Uterus (tissue), 2 donors: ENCODE measurements at regions not wholly inside any gene's neighbourhood (a gene's known extent, or its start where the extent isn't known, plus 50 kb on each side); places are given as distances from the start of the nearest gene placed in this dataset.

Experiments
- POLR2A ChIP-seq, 2 donors: fragments of 450-650 bp; IDR thresholded peaks; one replicate each; pipeline ENCODE4 v1.6.1; 2016; ENCODE audit warnings: antibody characterized with exemption in 2 of 2, mild to moderate bottlenecking in 1 of 2, moderate library complexity in 1 of 2
- TF ChIP-seq, protein P1 (sequence below), 4 experiments: fragments of 200-600 bp in 2 of 4; fragments of 450-650 bp in 2 of 4; sonication (generic) in 2 of 4; IDR thresholded peaks; one replicate each; pipeline ENCODE4 v1.5.1; 2016 to 2019; ENCODE audit warnings: antibody characterized with exemption in 4 of 4, mild to moderate bottlenecking in 2 of 4, moderate library complexity in 1 of 4

DNA sequence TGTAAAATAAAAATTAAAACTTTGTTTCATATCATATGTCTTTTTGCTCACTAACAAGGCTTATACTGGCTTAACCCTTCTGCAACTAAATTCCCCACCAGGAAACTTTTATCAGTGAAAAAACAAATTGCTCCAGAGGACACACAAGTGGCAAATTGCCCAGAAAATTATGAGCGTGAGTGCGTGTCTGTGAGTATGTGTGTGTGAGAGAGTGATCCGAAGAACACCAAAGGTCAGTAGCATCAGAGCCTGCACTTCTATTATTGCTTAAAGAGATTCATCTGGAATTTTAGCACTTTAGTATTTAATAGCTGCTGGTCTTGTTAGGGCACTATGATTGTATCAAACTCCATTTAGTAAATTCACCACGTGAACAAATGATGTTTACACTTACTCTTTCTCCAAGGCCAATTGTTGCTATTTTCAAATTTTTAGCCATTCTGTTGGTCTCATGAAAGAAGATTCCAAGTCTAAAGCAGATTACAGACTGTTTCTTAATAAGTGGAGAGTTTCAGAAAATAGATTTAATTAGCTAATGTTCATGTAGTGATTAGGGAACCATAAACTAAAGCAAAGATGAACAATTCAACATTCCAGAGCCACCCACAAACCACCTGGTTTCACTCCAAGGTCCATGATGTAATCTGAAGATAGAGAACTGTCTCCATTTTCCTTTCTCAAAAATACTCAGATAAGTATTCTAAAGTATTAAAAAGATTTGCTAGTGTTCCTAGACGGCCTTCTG is 91.1 kb upstream of the IL12A start:
- TF ChIP-seq, protein P1, sequence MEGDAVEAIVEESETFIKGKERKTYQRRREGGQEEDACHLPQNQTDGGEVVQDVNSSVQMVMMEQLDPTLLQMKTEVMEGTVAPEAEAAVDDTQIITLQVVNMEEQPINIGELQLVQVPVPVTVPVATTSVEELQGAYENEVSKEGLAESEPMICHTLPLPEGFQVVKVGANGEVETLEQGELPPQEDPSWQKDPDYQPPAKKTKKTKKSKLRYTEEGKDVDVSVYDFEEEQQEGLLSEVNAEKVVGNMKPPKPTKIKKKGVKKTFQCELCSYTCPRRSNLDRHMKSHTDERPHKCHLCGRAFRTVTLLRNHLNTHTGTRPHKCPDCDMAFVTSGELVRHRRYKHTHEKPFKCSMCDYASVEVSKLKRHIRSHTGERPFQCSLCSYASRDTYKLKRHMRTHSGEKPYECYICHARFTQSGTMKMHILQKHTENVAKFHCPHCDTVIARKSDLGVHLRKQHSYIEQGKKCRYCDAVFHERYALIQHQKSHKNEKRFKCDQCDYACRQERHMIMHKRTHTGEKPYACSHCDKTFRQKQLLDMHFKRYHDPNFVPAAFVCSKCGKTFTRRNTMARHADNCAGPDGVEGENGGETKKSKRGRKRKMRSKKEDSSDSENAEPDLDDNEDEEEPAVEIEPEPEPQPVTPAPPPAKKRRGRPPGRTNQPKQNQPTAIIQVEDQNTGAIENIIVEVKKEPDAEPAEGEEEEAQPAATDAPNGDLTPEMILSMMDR (IDR thresholded peaks at IDR 0.05): no peak
- no peak for TF ChIP-seq POLR2A (IDR thresholded peaks at IDR 0.05)
